ENCODE measurements at regions not wholly inside any gene's neighbourhood (a gene's known extent, or its start where the extent isn't known, plus 50 kb on each side); places are given as distances from the start of the nearest gene placed in this dataset.

- H3K23ac ChIP-seq (ENCODE audit: low read length in 2 of 2), result no peak overlapping the region
- no peak overlapping the region for H4K8ac ChIP-seq (ENCODE audit: low read length)
- H3K9ac ChIP-seq (ENCODE audit: low read length), result no peak overlapping the region
- no peak overlapping the region for H2AK5ac ChIP-seq (ENCODE audit: low read length, severe bottlenecking)
- DNase-seq, result no peak
- no peak overlapping the region for H2AFZ ChIP-seq (ENCODE audit: low read depth, low read length)
- H3K18ac ChIP-seq (ENCODE audit: low read depth in 1 of 2, low read length in 2 of 2), result no peak overlapping the region
- no peak overlapping the region for H3K14ac ChIP-seq (ENCODE audit: low read length in 2 of 2)
- no peak overlapping the region for H2BK12ac ChIP-seq (ENCODE audit: low read length in 2 of 2)
- H2BK120ac ChIP-seq (ENCODE audit: low read depth, low read length), result no peak overlapping the region
- no peak overlapping the region for H3K4ac ChIP-seq (ENCODE audit: low read depth in 1 of 2, low read length in 2 of 2)
- H2BK5ac ChIP-seq (ENCODE audit: low read depth, low read length, poor library complexity, severe bottlenecking), result no peak overlapping the region
- H3K27me3 ChIP-seq (ENCODE audit: control insufficient read depth in 1 of 2, insufficient read depth in 1 of 2, low read length in 2 of 2), result no peaks in the 10 kb centered on the region
- no peak overlapping the region for H4K91ac ChIP-seq (ENCODE audit: low read length)
- no peaks in the 10 kb centered on the region for H3K36me3 ChIP-seq (ENCODE audit: control insufficient read depth in 1 of 2, insufficient read depth in 2 of 2, low read depth in 1 of 2, low read length in 2 of 2)
- H2BK15ac ChIP-seq (ENCODE audit: low read depth, poor library complexity, severe bottlenecking), result no peak overlapping the region
- H3K4me1 ChIP-seq (ENCODE audit: control insufficient read depth, insufficient read depth, low read depth, low read length), result no peaks in the 10 kb centered on the region
- no peak overlapping the region for H3K27ac ChIP-seq (ENCODE audit: low read length, poor library complexity, severe bottlenecking)
- H3K4me2 ChIP-seq (ENCODE audit: low read length, poor library complexity, severe bottlenecking), result no peak overlapping the region
- no peaks in the 10 kb centered on the region for H3K79me1 ChIP-seq (replicated peaks; ENCODE audit: low read length, poor library complexity, severe bottlenecking)
- 50% methylated on average over 2 of the region's 3 CpGs for WGBS
- H3K9me3 ChIP-seq (ENCODE audit: control insufficient read depth, low read length), result peaks cover 1% of the 10 kb centered on the region
- no peak overlapping the region for H3K4me3 ChIP-seq (ENCODE audit: insufficient read depth in 1 of 2, low read depth in 1 of 2, low read length in 2 of 2)
Observed at GRCh38 chr18:70822691-70823090, 533.8 kb downstream of the SOCS6 start.

GRCh38 chr18:70822117-70822516 lies 533.3 kb downstream of the SOCS6 start:
- Histone ChIP-seq H3K27ac (ENCODE audit: low read length, poor library complexity, severe bottlenecking) (no peak overlapping the region), H2BK12ac (ENCODE audit: low read length in 2 of 2) (no peak overlapping the region), H2AFZ (ENCODE audit: low read depth, low read length) (no peak overlapping the region), H3K4me3 (ENCODE audit: insufficient read depth in 1 of 2, low read depth in 1 of 2, low read length in 2 of 2) (no peak overlapping the region), H2BK120ac (ENCODE audit: low read depth, low read length) (no peak overlapping the region), H2BK5ac (ENCODE audit: low read depth, low read length, poor library complexity, severe bottlenecking) (no peak overlapping the region), H3K9me3 (ENCODE audit: control insufficient read depth, low read length) (peaks cover 7% of the 10 kb centered on the region), H3K9ac (ENCODE audit: low read length) (no peak overlapping the region), H3K18ac (ENCODE audit: low read depth in 1 of 2, low read length in 2 of 2) (no peak overlapping the region), H4K91ac (ENCODE audit: low read length) (no peak overlapping the region), H3K14ac (ENCODE audit: low read length in 2 of 2) (no peak overlapping the region), H2AK5ac (ENCODE audit: low read length, severe bottlenecking) (no peak overlapping the region), H3K4ac (ENCODE audit: low read depth in 1 of 2, low read length in 2 of 2) (no peak overlapping the region), H3K36me3 (ENCODE audit: control insufficient read depth in 1 of 2, insufficient read depth in 2 of 2, low read depth in 1 of 2, low read length in 2 of 2) (no peaks in the 10 kb centered on the region), H3K4me2 (ENCODE audit: low read length, poor library complexity, severe bottlenecking) (no peak overlapping the region), H3K27me3 (ENCODE audit: control insufficient read depth in 1 of 2, insufficient read depth in 1 of 2, low read length in 2 of 2) (no peaks in the 10 kb centered on the region), H2BK15ac (ENCODE audit: low read depth, poor library complexity, severe bottlenecking) (no peak overlapping the region), H3K4me1 (ENCODE audit: control insufficient read depth, insufficient read depth, low read depth, low read length) (no peaks in the 10 kb centered on the region), H4K8ac (ENCODE audit: low read length) (no peak overlapping the region), H3K79me1 (replicated peaks; ENCODE audit: low read length, poor library complexity, severe bottlenecking) (no peaks in the 10 kb centered on the region), H3K23ac (ENCODE audit: low read length in 2 of 2) (no peak overlapping the region)
- 36% methylated on average over 2 of the region's 3 CpGs for WGBS
- DNase-seq, result no peak

GRCh38 chr18:70808481-70809056 lies 519.7 kb downstream of the SOCS6 start:
- DNase-seq, result no peak
- Histone ChIP-seq H3K23ac (ENCODE audit: low read length in 2 of 2) (no peak overlapping the region), H3K9me3 (ENCODE audit: control insufficient read depth, low read length) (no peaks in the 10 kb centered on the region)

GRCh38 chr18:70781860-70782453 lies 493.1 kb downstream of the SOCS6 start:
- H3K4me3 ChIP-seq (ENCODE audit: insufficient read depth in 1 of 2, low read depth in 1 of 2, low read length in 2 of 2), result no peak overlapping the region
- H2BK5ac ChIP-seq (ENCODE audit: low read depth, low read length, poor library complexity, severe bottlenecking), result no peak overlapping the region
- H3K9me3 ChIP-seq (ENCODE audit: control insufficient read depth, low read length), result no peaks in the 10 kb centered on the region
- H2AFZ ChIP-seq (ENCODE audit: low read depth, low read length), result no peak overlapping the region
- H3K4ac ChIP-seq (ENCODE audit: low read depth in 1 of 2, low read length in 2 of 2), result no peak overlapping the region
- H4K91ac ChIP-seq (ENCODE audit: low read length), result no peak overlapping the region
- no peaks in the 10 kb centered on the region for H3K4me1 ChIP-seq (ENCODE audit: control insufficient read depth, insufficient read depth, low read depth, low read length)
- no peak overlapping the region for H4K8ac ChIP-seq (ENCODE audit: low read length)
- H3K14ac ChIP-seq (ENCODE audit: low read length in 2 of 2), result no peak overlapping the region
- no peak overlapping the region for H2BK15ac ChIP-seq (ENCODE audit: low read depth, poor library complexity, severe bottlenecking)
- no peak overlapping the region for H2BK120ac ChIP-seq (ENCODE audit: low read depth, low read length)
- WGBS, result 25% methylated on average over 5 of the region's 8 CpGs
- H3K36me3 ChIP-seq (ENCODE audit: control insufficient read depth in 1 of 2, insufficient read depth in 2 of 2, low read depth in 1 of 2, low read length in 2 of 2), result no peaks in the 10 kb centered on the region
- H3K79me1 ChIP-seq (replicated peaks; ENCODE audit: low read length, poor library complexity, severe bottlenecking), result no peaks in the 10 kb centered on the region
- no peak for DNase-seq
- no peak overlapping the region for H2BK12ac ChIP-seq (ENCODE audit: low read length in 2 of 2)
- H3K27me3 ChIP-seq (ENCODE audit: control insufficient read depth in 1 of 2, insufficient read depth in 1 of 2, low read length in 2 of 2), result no peaks in the 10 kb centered on the region
- H3K4me2 ChIP-seq (ENCODE audit: low read length, poor library complexity, severe bottlenecking), result no peak overlapping the region
- no peak overlapping the region for H3K23ac ChIP-seq (ENCODE audit: low read length in 2 of 2)
- H3K27ac ChIP-seq (ENCODE audit: low read length, poor library complexity, severe bottlenecking), result no peak overlapping the region
- H3K9ac ChIP-seq (ENCODE audit: low read length), result no peak overlapping the region
- H2AK5ac ChIP-seq (ENCODE audit: low read length, severe bottlenecking), result no peak overlapping the region
- no peak overlapping the region for H3K18ac ChIP-seq (ENCODE audit: low read depth in 1 of 2, low read length in 2 of 2)

More at GRCh38 chr18:70808481-70809056, 519.7 kb downstream of the SOCS6 start:
- no peak overlapping the region for H2BK12ac ChIP-seq (ENCODE audit: low read length in 2 of 2)
- no peak overlapping the region for H3K4ac ChIP-seq (ENCODE audit: low read depth in 1 of 2, low read length in 2 of 2)
- H3K36me3 ChIP-seq (ENCODE audit: control insufficient read depth in 1 of 2, insufficient read depth in 2 of 2, low read depth in 1 of 2, low read length in 2 of 2), result no peaks in the 10 kb centered on the region
- H3K79me1 ChIP-seq (replicated peaks; ENCODE audit: low read length, poor library complexity, severe bottlenecking), result no peaks in the 10 kb centered on the region
- H2AK5ac ChIP-seq (ENCODE audit: low read length, severe bottlenecking), result no peak overlapping the region
- no peak overlapping the region for H2BK5ac ChIP-seq (ENCODE audit: low read depth, low read length, poor library complexity, severe bottlenecking)
- no peak overlapping the region for H3K9ac ChIP-seq (ENCODE audit: low read length)
- no peak overlapping the region for H3K27ac ChIP-seq (ENCODE audit: low read length, poor library complexity, severe bottlenecking)
- H4K8ac ChIP-seq (ENCODE audit: low read length), result no peak overlapping the region
- H3K4me1 ChIP-seq (ENCODE audit: control insufficient read depth, insufficient read depth, low read depth, low read length), result no peaks in the 10 kb centered on the region
- H3K4me3 ChIP-seq (ENCODE audit: insufficient read depth in 1 of 2, low read depth in 1 of 2, low read length in 2 of 2), result no peak overlapping the region
- H2AFZ ChIP-seq (ENCODE audit: low read depth, low read length), result no peak overlapping the region
- H3K14ac ChIP-seq (ENCODE audit: low read length in 2 of 2), result no peak overlapping the region
- H3K18ac ChIP-seq (ENCODE audit: low read depth in 1 of 2, low read length in 2 of 2), result no peak overlapping the region
- H2BK15ac ChIP-seq (ENCODE audit: low read depth, poor library complexity, severe bottlenecking), result no peak overlapping the region
- H3K27me3 ChIP-seq (ENCODE audit: control insufficient read depth in 1 of 2, insufficient read depth in 1 of 2, low read length in 2 of 2), result no peaks in the 10 kb centered on the region
- H2BK120ac ChIP-seq (ENCODE audit: low read depth, low read length), result no peak overlapping the region
- H4K91ac ChIP-seq (ENCODE audit: low read length), result no peak overlapping the region
- H3K4me2 ChIP-seq (ENCODE audit: low read length, poor library complexity, severe bottlenecking), result no peak overlapping the region
- WGBS, result 44% methylated on average over 7 of the region's 8 CpGs

All from mesenchymal stem cell (in vitro differentiated cells and primary cell).